ACC112 (cell line): ENCODE measurements at regions not wholly inside any gene's neighbourhood (a gene's known extent, or its start where the extent isn't known, plus 50 kb on each side); places are given as distances from the start of the nearest gene placed in this dataset.
"Not testable (repeated sequence)": the region's sequence is repeated elsewhere in the genome, so short reads cannot be mapped to it uniquely, and the experiment has no call there.

Experiments used
- H2AFZ ChIP-seq: fragments of 200-600 bp; sonication (generic); one replicate; pipeline ENCODE4 v1.6.0; 2017; ENCODE audit warnings: antibody characterized with exemption, low read length; ENCODE audit not compliant: unreplicated experiment
- H3K27ac ChIP-seq: fragments of 200-600 bp; sonication (generic); 2 replicates; pipeline ENCODE4 v1.5.1; 2014; ENCODE audit warnings: low read depth, mild to moderate bottlenecking, antibody characterized with exemption, low read length, moderate library complexity
- H3K27me3 ChIP-seq: fragments of 200-600 bp; sonication (generic); 2 replicates; pipeline ENCODE4 v1.6.1; 2014; ENCODE audit warnings: mild to moderate bottlenecking, antibody characterized with exemption, low read length, moderate library complexity, mixed read lengths; ENCODE audit not compliant: insufficient read depth
- H3K36me3 ChIP-seq: fragments of 200-600 bp; sonication (generic); 2 replicates; pipeline ENCODE4 v1.6.1; 2016; ENCODE audit warnings: mild to moderate bottlenecking, antibody characterized with exemption, low read length, moderate library complexity, mixed read lengths; ENCODE audit not compliant: insufficient read depth
- H3K4me1 ChIP-seq: fragments of 200-600 bp; sonication (generic); one replicate; pipeline ENCODE4 v1.6.1; 2016; ENCODE audit warnings: low read length, mixed read lengths; ENCODE audit not compliant: insufficient read depth, unreplicated experiment, control insufficient read depth
- H3K4me3 ChIP-seq: fragments of 200-600 bp; sonication (generic); 2 replicates; pipeline ENCODE4 v1.5.1; 2014; ENCODE audit warnings: mild to moderate bottlenecking, low read depth, low read length
- H3K79me2 ChIP-seq: fragments of 200-600 bp; sonication (generic); one replicate; pipeline ENCODE4 v1.6.0; 2016; ENCODE audit warnings: low read length; ENCODE audit not compliant: control insufficient read depth, unreplicated experiment, insufficient read depth

DNA sequence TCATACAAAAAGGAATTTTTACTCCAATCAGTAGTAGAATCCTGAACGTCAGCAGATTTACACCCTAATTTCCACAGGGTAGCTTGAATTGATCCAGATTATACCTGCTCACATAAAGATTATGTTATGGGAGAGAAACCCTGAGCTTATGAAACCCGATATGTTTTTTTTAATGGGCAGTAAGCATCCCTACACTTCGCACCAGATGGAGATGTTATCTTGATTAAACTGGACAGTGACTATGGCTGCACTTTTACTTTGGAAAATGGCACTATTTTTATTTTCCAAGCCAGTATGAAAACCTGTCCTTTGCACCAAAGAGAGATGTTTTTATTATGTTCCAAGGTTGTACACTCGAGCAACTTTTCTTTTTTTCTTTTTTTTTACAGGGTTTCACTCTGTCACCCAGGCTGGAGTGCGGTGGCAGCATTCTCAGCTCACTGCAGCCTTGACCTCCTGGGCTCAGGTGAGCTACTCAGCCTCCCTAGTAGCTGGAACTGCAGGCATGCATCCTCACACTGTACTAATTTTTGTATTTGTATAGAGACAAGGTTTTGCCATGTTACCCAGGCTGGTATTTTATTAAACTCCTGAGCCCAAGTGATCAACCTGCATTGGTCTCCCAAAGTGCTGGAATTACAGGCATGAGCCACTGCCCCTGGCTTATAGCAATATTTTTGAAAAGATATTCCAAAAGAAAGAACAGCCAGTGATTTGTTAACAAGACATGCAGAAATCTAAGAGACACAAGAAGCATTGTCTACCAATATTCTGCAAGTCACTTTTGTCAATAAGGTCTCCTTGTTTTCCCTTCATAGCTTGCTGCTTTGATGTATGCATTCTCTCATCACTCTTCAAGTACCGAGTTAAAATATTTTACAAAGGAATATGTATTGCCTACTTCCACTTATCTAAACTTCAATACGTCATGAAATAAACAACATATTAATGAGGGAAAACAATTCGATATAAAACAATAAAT, 1412.6 kb downstream of the ZPLD1 start:
- Histone ChIP-seq H3K27me3 (no peaks in the 10 kb centered on the region), H2AFZ (no peak overlapping the region), H3K79me2 (no peaks in the 10 kb centered on the region), H3K27ac (no peak overlapping the region), H3K4me1 (no peaks in the 10 kb centered on the region), H3K36me3 (no peaks in the 10 kb centered on the region), H3K4me3 (no peak overlapping the region)

DNA sequence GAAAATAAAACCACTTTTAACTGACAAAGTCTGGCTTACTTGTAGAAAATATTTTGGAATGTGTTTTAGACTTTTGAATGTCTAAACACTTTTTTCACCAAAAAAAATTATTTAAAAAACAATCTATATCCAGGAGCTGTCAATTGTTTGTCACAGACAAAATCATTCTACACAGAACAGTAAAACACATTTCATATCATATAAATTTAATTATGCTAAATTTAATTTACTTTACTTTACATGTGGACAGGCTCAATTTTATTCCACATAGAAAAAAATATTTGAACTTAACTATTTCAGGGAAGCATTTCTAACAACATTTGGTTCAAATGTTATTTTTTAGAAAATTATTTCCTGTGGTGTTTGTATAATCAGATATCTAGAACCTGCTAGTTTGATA, 1417.0 kb downstream of the ZPLD1 start:
- Histone ChIP-seq H3K4me3 (no peak overlapping the region), H3K36me3 (no peaks in the 10 kb centered on the region), H3K27ac (no peak overlapping the region), H3K27me3 (no peaks in the 10 kb centered on the region), H2AFZ (no peak overlapping the region), H3K4me1 (no peaks in the 10 kb centered on the region), H3K79me2 (no peaks in the 10 kb centered on the region)

GRCh38 chr3:103862415-103862814, 1427.6 kb downstream of the ZPLD1 start:
- Histone ChIP-seq H3K4me1 (no peaks in the 10 kb centered on the region), H3K27ac (no peak overlapping the region), H3K36me3 (no peaks in the 10 kb centered on the region), H3K27me3 (no peaks in the 10 kb centered on the region), H3K4me3 (no peak overlapping the region), H2AFZ (no peak overlapping the region), H3K79me2 (no peaks in the 10 kb centered on the region)

DNA sequence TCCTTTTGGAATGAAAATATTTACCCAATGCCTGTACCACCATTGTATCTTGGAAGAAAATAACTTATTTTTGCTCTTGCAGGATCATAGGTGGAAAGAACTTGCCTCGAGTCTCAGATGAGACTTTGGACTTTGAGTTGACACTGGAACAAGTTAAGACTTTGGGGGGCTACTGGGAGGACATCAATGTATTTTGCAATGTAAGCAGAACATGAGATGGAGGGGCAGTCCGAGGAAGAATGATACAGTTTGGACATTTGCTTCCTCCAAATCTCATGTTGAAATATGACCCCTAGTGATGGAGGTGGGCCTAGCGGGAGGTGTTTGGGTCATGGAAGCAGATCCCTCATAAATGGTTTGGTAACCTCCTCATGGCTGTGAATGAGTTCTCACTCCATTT, 1428.6 kb downstream of the ZPLD1 start:
- H3K27ac ChIP-seq, result no peak overlapping the region
- no peaks in the 10 kb centered on the region for H3K36me3 ChIP-seq

DNA sequence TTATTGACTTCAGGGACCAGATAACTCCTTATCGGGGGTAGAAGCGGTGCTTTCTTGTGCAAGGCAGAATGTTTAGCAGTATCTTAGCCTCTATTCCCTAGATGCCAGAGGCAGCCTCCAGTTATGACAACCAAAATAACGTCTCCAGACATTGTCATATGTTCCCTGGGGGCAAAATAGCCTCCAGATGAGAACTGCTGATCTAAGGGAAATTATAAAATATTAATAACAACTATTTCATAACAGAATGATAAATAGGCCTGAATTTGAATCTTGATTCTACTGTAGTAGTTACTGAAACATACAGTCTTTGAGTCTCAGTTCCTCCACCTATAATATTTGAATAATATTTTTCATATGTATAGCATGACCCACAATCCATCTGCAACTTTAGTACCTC, 1431.3 kb downstream of the ZPLD1 start:
- H3K27ac ChIP-seq, result no peak overlapping the region
- H3K27me3 ChIP-seq, result no peaks in the 10 kb centered on the region
- H3K36me3 ChIP-seq, result no peaks in the 10 kb centered on the region
- H3K4me3 ChIP-seq, result no peak overlapping the region
- no peaks in the 10 kb centered on the region for H3K4me1 ChIP-seq
- no peaks in the 10 kb centered on the region for H3K79me2 ChIP-seq
- no peak overlapping the region for H2AFZ ChIP-seq

More for the DNA sequence above, 1428.6 kb downstream of the ZPLD1 start:
- no peak overlapping the region for H2AFZ ChIP-seq
- H3K4me3 ChIP-seq, result no peak overlapping the region
- H3K4me1 ChIP-seq, result no peaks in the 10 kb centered on the region
- H3K27me3 ChIP-seq, result no peaks in the 10 kb centered on the region
- no peaks in the 10 kb centered on the region for H3K79me2 ChIP-seq

GRCh38 chr3:103873021-103873420, 1438.2 kb downstream of the ZPLD1 start:
- no peak overlapping the region for H3K27ac ChIP-seq
- no peak overlapping the region for H3K4me3 ChIP-seq
- no peaks in the 10 kb centered on the region for H3K36me3 ChIP-seq
- H3K27me3 ChIP-seq, result no peaks in the 10 kb centered on the region
- no peaks in the 10 kb centered on the region for H3K4me1 ChIP-seq
- H2AFZ ChIP-seq, result no peak overlapping the region
- H3K79me2 ChIP-seq, result no peaks in the 10 kb centered on the region

DNA sequence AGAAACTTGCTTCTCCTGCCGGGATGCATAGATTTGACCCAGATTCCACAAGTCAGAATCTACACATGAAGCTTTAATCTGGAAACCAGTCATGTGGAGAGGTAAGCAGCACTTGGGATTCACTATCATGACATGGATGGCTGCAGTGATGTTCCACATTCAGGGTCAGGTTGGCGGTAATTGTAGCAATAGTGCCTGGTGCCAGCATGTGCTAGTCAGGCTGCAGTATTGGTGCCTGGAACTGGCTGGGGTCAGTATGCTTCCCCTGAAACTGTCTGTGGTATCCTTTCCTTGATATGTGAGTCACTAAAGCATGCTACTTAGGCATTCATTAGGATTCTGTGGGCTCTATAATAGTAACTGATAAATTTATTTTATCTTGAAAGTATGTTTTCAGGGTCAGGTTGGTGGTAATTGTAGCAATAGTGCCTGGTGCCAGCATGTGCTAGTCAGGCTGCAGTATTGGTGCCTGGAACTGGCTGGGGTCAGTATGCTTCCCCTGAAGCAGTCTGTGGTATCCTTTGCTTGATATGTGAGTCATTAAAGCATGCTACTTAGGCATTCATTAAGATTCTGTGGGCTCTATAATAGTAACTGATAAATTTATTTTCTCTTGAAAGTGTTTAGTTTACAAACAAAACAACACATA, 1439.2 kb downstream of the ZPLD1 start:
- H3K79me2 ChIP-seq, result no peaks in the 10 kb centered on the region
- H3K4me1 ChIP-seq, result no peaks in the 10 kb centered on the region

GRCh38 chr3:103881809-103882208, 1447.0 kb downstream of the ZPLD1 start:
- not testable (repeated sequence) for H3K4me1 ChIP-seq, H3K4me3 ChIP-seq, H2AFZ ChIP-seq, H3K36me3 ChIP-seq, H3K27ac ChIP-seq, H3K79me2 ChIP-seq, H3K27me3 ChIP-seq

More for the DNA sequence above, 1439.2 kb downstream of the ZPLD1 start:
- Histone ChIP-seq H3K4me3 (no peak overlapping the region), H3K27me3 (no peaks in the 10 kb centered on the region), H2AFZ (no peak overlapping the region), H3K36me3 (no peaks in the 10 kb centered on the region), H3K27ac (no peak overlapping the region)

DNA sequence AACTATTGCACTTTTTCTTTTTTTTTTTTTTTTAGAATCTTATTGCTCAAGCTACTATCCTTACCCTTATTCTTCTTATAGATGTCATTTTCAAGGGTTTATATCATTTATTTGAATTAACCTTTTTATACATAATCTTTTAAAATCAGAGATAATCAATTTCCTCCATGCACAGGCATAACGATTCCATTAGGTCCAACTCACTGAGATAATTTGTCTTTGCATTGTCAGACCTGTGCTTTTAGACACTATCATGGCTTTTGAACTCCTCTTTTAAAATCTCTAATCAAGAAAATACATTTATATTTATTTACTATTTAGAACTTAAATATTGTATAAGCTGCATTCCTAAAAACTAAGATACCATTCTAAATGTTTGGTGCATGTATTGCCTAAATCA, 1454.9 kb downstream of the ZPLD1 start:
- Histone ChIP-seq H3K79me2 (no peaks in the 10 kb centered on the region), H3K4me1 (no peaks in the 10 kb centered on the region), H3K27me3 (no peaks in the 10 kb centered on the region), H3K27ac (no peak overlapping the region), H3K36me3 (no peaks in the 10 kb centered on the region), H3K4me3 (no peak overlapping the region), H2AFZ (no peak overlapping the region)

DNA sequence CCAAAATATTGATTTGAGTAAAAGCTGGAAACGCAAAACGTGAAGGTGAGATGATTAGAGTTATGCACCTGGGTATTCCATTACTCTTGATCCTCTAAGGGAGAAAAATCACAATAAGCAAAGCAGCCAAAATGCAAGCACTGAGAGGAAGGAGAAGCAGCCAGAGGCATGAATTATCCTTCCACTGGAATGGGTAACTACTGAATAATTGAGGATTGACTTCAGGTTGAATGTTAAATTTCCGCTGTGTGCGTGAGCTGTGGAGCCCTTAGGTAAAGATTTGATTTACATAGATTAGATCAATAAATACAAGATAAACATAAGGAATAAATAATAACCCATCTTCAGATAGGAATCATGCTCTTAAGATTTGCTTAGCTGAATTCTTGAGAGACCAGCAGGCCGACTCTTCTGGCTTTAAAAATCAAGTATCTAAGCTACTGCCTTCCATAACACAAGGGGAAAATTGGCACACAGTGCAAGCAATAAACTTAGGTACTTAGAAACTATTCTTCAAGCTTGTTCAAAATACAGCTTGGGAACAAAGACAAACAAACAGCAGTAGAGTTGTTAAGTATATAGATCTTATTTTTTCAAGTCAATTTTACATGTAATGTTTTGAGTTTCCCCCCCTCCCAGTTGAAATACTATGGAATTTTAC, 1459.5 kb downstream of the ZPLD1 start:
- Histone ChIP-seq H3K36me3 (no peaks in the 10 kb centered on the region), H3K27ac (no peak overlapping the region), H3K4me3 (no peak overlapping the region), H3K4me1 (no peaks in the 10 kb centered on the region), H3K79me2 (no peaks in the 10 kb centered on the region), H2AFZ (no peak overlapping the region), H3K27me3 (no peaks in the 10 kb centered on the region)
